ENCODE measurements at regions not wholly inside any gene's neighbourhood (a gene's known extent, or its start where the extent isn't known, plus 50 kb on each side); places are given as distances from the start of the nearest gene placed in this dataset.

DNA sequence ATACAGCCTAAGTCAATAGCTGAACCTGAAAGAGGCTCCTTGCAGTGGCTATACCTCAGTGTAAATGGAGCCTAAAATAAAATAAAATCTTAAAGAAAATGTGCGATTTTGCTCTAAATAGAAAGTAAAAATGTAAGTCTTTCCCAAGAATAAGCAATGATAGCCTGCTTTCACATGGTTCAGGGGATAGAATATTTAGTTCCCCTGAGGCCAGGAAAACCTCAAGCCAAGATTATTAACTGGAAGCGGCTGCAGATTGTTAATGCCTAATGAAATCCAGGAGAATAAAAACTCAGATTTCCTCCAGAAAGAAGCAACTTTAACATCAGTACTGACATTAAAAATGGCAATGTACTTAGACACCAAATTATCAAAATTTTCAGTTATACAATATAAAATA lies 463.7 kb downstream of the CYLC2 start:
- DNase-seq (ENCODE audit: low read depth, low spot score): no peak
- H3K9me1 ChIP-seq (ENCODE audit: control insufficient read depth, extremely low read depth, insufficient read depth, low read length): no peaks in the 10 kb centered on the region
- H3K4me2 ChIP-seq (ENCODE audit: control insufficient read depth, extremely low read depth, insufficient read depth, low read depth, low read length): no peak overlapping the region
- no peaks in the 10 kb centered on the region for H3K27me3 ChIP-seq (ENCODE audit: control insufficient read depth, extremely low read depth, insufficient read depth, low read length)
- dilution Hi-C loops (cut with MboI; ENCODE audit: extremely low pct_ligation_motif_present, low sequenced_read_pairs): no loop called here
- no peak overlapping the region for H3K4me3 ChIP-seq (ENCODE audit: control insufficient read depth in 2 of 3, extremely low read depth in 1 of 3, insufficient read depth in 2 of 3, low read depth in 1 of 3, low read length in 3 of 3)
- H3K27ac ChIP-seq (ENCODE audit: control insufficient read depth, insufficient read depth, low read length): no peak overlapping the region
- no peaks in the 10 kb centered on the region for H4K20me1 ChIP-seq (ENCODE audit: control insufficient read depth, extremely low read depth, insufficient read depth, low read length)
- no peaks in the 10 kb centered on the region for H3K79me2 ChIP-seq (ENCODE audit: control insufficient read depth, insufficient read depth, low read length)
- H3K9me3 ChIP-seq (ENCODE audit: control insufficient read depth, low read depth, low read length): no peaks in the 10 kb centered on the region
- no peak overlapping the region for H2AFZ ChIP-seq (ENCODE audit: control insufficient read depth, low read length)
- H3K9ac ChIP-seq (ENCODE audit: control insufficient read depth, extremely low read depth, insufficient read depth, low read length): no peak overlapping the region
- H3K36me3 ChIP-seq (ENCODE audit: control insufficient read depth in 2 of 2, extremely low read depth in 1 of 2, insufficient read depth in 2 of 2, low read length in 2 of 2): no peaks in the 10 kb centered on the region
- H3K4me1 ChIP-seq (ENCODE audit: control insufficient read depth, extremely low read depth, insufficient read depth, low read length): no peaks in the 10 kb centered on the region
- TF ChIP-seq EZH2 (IDR thresholded peaks at IDR 0.05; ENCODE audit: low read length): no peak
- TF ChIP-seq, protein P1, sequence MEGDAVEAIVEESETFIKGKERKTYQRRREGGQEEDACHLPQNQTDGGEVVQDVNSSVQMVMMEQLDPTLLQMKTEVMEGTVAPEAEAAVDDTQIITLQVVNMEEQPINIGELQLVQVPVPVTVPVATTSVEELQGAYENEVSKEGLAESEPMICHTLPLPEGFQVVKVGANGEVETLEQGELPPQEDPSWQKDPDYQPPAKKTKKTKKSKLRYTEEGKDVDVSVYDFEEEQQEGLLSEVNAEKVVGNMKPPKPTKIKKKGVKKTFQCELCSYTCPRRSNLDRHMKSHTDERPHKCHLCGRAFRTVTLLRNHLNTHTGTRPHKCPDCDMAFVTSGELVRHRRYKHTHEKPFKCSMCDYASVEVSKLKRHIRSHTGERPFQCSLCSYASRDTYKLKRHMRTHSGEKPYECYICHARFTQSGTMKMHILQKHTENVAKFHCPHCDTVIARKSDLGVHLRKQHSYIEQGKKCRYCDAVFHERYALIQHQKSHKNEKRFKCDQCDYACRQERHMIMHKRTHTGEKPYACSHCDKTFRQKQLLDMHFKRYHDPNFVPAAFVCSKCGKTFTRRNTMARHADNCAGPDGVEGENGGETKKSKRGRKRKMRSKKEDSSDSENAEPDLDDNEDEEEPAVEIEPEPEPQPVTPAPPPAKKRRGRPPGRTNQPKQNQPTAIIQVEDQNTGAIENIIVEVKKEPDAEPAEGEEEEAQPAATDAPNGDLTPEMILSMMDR (optimal IDR thresholded peaks at IDR 0.05 in 1 of 3, IDR thresholded peaks at IDR 0.05 in 1 of 3, conservative IDR thresholded peaks at IDR 0.05 in 1 of 3; ENCODE audit: extremely low read depth in 1 of 3, insufficient read depth in 2 of 3, low read length in 3 of 3): no peak
- FAIRE-seq: no peak

DNA sequence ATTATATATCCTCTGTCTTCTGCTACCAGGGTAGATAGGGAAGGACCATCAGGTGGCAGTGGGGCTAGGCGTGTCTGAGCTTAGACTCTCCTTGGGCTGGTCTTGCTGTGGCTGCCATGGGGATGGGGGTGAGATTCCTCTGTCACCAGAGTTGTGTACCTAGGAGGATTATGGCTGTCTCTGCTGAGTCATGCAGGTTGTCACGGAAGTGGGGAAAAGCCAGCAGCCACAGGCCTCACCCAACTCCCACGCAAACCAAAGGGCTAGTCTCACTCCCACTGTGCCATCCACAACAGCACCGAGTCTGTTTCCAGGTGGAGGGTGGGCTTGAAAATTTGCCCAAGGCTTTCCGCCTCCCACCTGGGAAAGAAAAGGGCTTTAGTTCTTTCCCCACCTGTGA lies 476.1 kb downstream of the CYLC2 start:
- no peak overlapping the region for H3K4me3 ChIP-seq (ENCODE audit: control insufficient read depth in 2 of 3, extremely low read depth in 1 of 3, insufficient read depth in 2 of 3, low read depth in 1 of 3, low read length in 3 of 3)
- no peak overlapping the region for H2AFZ ChIP-seq (ENCODE audit: control insufficient read depth, low read length)
- DNase-seq (ENCODE audit: low read depth, low spot score) (no peak), FAIRE-seq (no peak)
- H3K9ac ChIP-seq (ENCODE audit: control insufficient read depth, extremely low read depth, insufficient read depth, low read length): no peak overlapping the region
- no peak for TF ChIP-seq EZH2 (IDR thresholded peaks at IDR 0.05; ENCODE audit: low read length)
- TF ChIP-seq, protein P1 (optimal IDR thresholded peaks at IDR 0.05 in 1 of 3, IDR thresholded peaks at IDR 0.05 in 1 of 3, conservative IDR thresholded peaks at IDR 0.05 in 1 of 3; ENCODE audit: extremely low read depth in 1 of 3, insufficient read depth in 2 of 3, low read length in 3 of 3): no peak
- no peaks in the 10 kb centered on the region for H3K27me3 ChIP-seq (ENCODE audit: control insufficient read depth, extremely low read depth, insufficient read depth, low read length)
- no peaks in the 10 kb centered on the region for H3K4me1 ChIP-seq (ENCODE audit: control insufficient read depth, extremely low read depth, insufficient read depth, low read length)
- H3K36me3 ChIP-seq (ENCODE audit: control insufficient read depth in 2 of 2, extremely low read depth in 1 of 2, insufficient read depth in 2 of 2, low read length in 2 of 2): no peaks in the 10 kb centered on the region
- H3K4me2 ChIP-seq (ENCODE audit: control insufficient read depth, extremely low read depth, insufficient read depth, low read depth, low read length): no peak overlapping the region
- no peaks in the 10 kb centered on the region for H3K9me3 ChIP-seq (ENCODE audit: control insufficient read depth, low read depth, low read length)
- no peaks in the 10 kb centered on the region for H3K9me1 ChIP-seq (ENCODE audit: control insufficient read depth, extremely low read depth, insufficient read depth, low read length)
- dilution Hi-C loops (cut with MboI; ENCODE audit: extremely low pct_ligation_motif_present, low sequenced_read_pairs): no loop called here
- no peaks in the 10 kb centered on the region for H3K79me2 ChIP-seq (ENCODE audit: control insufficient read depth, insufficient read depth, low read length)
- H3K27ac ChIP-seq (ENCODE audit: control insufficient read depth, insufficient read depth, low read length): no peak overlapping the region
- H4K20me1 ChIP-seq (ENCODE audit: control insufficient read depth, extremely low read depth, insufficient read depth, low read length): no peaks in the 10 kb centered on the region

Data from keratinocyte (primary cell).